HUES64 (cell line): ENCODE measurements at regions not wholly inside any gene's neighbourhood (a gene's known extent, or its start where the extent isn't known, plus 50 kb on each side); places are given as distances from the start of the nearest gene placed in this dataset.

Experiments
- H3K27ac ChIP-seq: 2 replicates; pipeline ENCODE4 v1.7.0; 2013; ENCODE audit warnings: low read depth, low read length, inconsistent platforms
- H3K27me3 ChIP-seq: 2 replicates; pipeline ENCODE4 v1.6.1; 2013; ENCODE audit warnings: mild to moderate bottlenecking, low read length; ENCODE audit not compliant: insufficient read depth
- H3K36me3 ChIP-seq: 2 replicates; pipeline ENCODE4 v1.6.1; 2013; ENCODE audit warnings: mild to moderate bottlenecking, low read length; ENCODE audit not compliant: insufficient read depth
- H3K4me1 ChIP-seq: 2 replicates; pipeline ENCODE4 v1.6.1; 2013; ENCODE audit warnings: mild to moderate bottlenecking, low read length, moderate library complexity; ENCODE audit not compliant: insufficient read depth
- H3K4me3 ChIP-seq: 2 replicates; pipeline ENCODE4 v1.5.1; 2013; ENCODE audit warnings: mild to moderate bottlenecking, low read length, moderate library complexity
- H3K9ac ChIP-seq: 2 replicates; pipeline ENCODE4 v1.6.1; 2013; ENCODE audit warnings: mild to moderate bottlenecking, low read depth, low read length
- H3K9me3 ChIP-seq: 2 replicates; pipeline ENCODE4 v1.6.1; 2013; ENCODE audit warnings: low read depth, low read length; ENCODE audit not compliant: insufficient read depth
- WGBS: fragments of 150-250, 120-280 bp; methylation state at CpG from one replicate; pipeline ENCODE4 v1.1.7; 2013; ENCODE audit warnings: missing lambda C conversion rate; 5-methylcytosine and 5-hydroxymethylcytosine counted together

- H3K36me3 ChIP-seq: no peaks in the 10 kb centered on the region
Measured at GRCh38 chr20:8964959-8965562, 103.8 kb upstream of the PLCB4 start.

GRCh38 chr20:8967641-8968245 is 101.1 kb upstream of the PLCB4 start:
- WGBS: 92% methylated on average over 2 of the region's 2 CpGs
- Histone ChIP-seq H3K9me3 (peaks cover 6% of the 10 kb centered on the region; the same call in 1 of the 2 replicates), H3K4me1 (no peaks in the 10 kb centered on the region), H3K9ac (no peak overlapping the region), H3K27ac (no peak overlapping the region), H3K27me3 (no peaks in the 10 kb centered on the region), H3K4me3 (no peak overlapping the region), H3K36me3 (no peaks in the 10 kb centered on the region)

More at GRCh38 chr20:8964959-8965562, 103.8 kb upstream of the PLCB4 start:
- H3K27me3 ChIP-seq: no peaks in the 10 kb centered on the region
- H3K4me1 ChIP-seq: no peaks in the 10 kb centered on the region
- no peak overlapping the region for H3K9ac ChIP-seq
- H3K27ac ChIP-seq: no peak overlapping the region
- 88% methylated on average over 5 of the region's 5 CpGs for WGBS
- H3K4me3 ChIP-seq: no peak overlapping the region
- H3K9me3 ChIP-seq: peaks cover 6% of the 10 kb centered on the region; the same call in 1 of the 2 replicates

GRCh38 chr20:8969146-8969583 is 99.7 kb upstream of the PLCB4 start:
- no peak overlapping the region for H3K9ac ChIP-seq
- H3K4me3 ChIP-seq: no peak overlapping the region
- H3K36me3 ChIP-seq: no peaks in the 10 kb centered on the region
- no peaks in the 10 kb centered on the region for H3K27me3 ChIP-seq
- H3K4me1 ChIP-seq: 0 out of 2 replicates have a peak, but pooled peaks cover 6% of the 10 kb centered on the region
- H3K9me3 ChIP-seq: peaks cover 6% of the 10 kb centered on the region; the same call in 1 of the 2 replicates
- no peak overlapping the region for H3K27ac ChIP-seq

GRCh38 chr20:8971669-8972316 is 97.1 kb upstream of the PLCB4 start:
- no peaks in the 10 kb centered on the region for H3K27me3 ChIP-seq
- WGBS: 94% methylated on average over 4 of the region's 4 CpGs
- H3K27ac ChIP-seq: no peak overlapping the region
- peaks cover 11% of the 10 kb centered on the region; the same call in 1 of the 2 replicates for H3K4me1 ChIP-seq
- no peak overlapping the region for H3K4me3 ChIP-seq
- no peak overlapping the region for H3K9ac ChIP-seq
- H3K9me3 ChIP-seq: peaks cover 6% of the 10 kb centered on the region; the same call in 1 of the 2 replicates
- H3K36me3 ChIP-seq: no peaks in the 10 kb centered on the region

- no peaks in the 10 kb centered on the region for H3K27me3 ChIP-seq
- H3K4me3 ChIP-seq: no peak overlapping the region
- 0 out of 2 replicates have a peak, but pooled peaks cover under 1% of the 10 kb centered on the region for H3K9me3 ChIP-seq
- peak overlapping the region; percentile 73; the same call in 1 of the 2 replicates for H3K27ac ChIP-seq
- H3K9ac ChIP-seq: no peak overlapping the region
- peaks cover 11% of the 10 kb centered on the region; the same call in 1 of the 2 replicates for H3K4me1 ChIP-seq
- no peaks in the 10 kb centered on the region for H3K36me3 ChIP-seq
- WGBS: 92% methylated on average over 4 of the region's 4 CpGs
Measured at GRCh38 chr20:8972963-8973705, 95.8 kb upstream of the PLCB4 start.

GRCh38 chr20:8974009-8974708 is 94.7 kb upstream of the PLCB4 start:
- Histone ChIP-seq H3K27ac (peak overlapping the region; percentile 73; the same call in 1 of the 2 replicates), H3K9ac (no peak overlapping the region), H3K9me3 (no peaks in the 10 kb centered on the region), H3K4me1 (peaks cover 11% of the 10 kb centered on the region; the same call in 1 of the 2 replicates), H3K27me3 (no peaks in the 10 kb centered on the region), H3K36me3 (no peaks in the 10 kb centered on the region), H3K4me3 (no peak overlapping the region)
- 58% methylated on average over 2 of the region's 2 CpGs for WGBS

- H3K27me3 ChIP-seq: no peaks in the 10 kb centered on the region
- no peak overlapping the region for H3K4me3 ChIP-seq
- WGBS: 95% methylated on average over 5 of the region's 5 CpGs
- H3K27ac ChIP-seq: no peak overlapping the region
- H3K9me3 ChIP-seq: no peaks in the 10 kb centered on the region
- H3K4me1 ChIP-seq: no peaks in the 10 kb centered on the region
- H3K36me3 ChIP-seq: no peaks in the 10 kb centered on the region
- H3K9ac ChIP-seq: no peak overlapping the region
Measured at GRCh38 chr20:8981482-8981881, 87.4 kb upstream of the PLCB4 start.

GRCh38 chr20:8983478-8984345 is 85.2 kb upstream of the PLCB4 start:
- H3K4me1 ChIP-seq: no peaks in the 10 kb centered on the region
- 95% methylated on average over 6 of the region's 7 CpGs for WGBS

GRCh38 chr20:8986631-8987030 is 82.3 kb upstream of the PLCB4 start:
- Histone ChIP-seq H3K27ac (no peak overlapping the region), H3K36me3 (no peaks in the 10 kb centered on the region), H3K9me3 (no peaks in the 10 kb centered on the region), H3K4me1 (no peaks in the 10 kb centered on the region), H3K4me3 (no peak overlapping the region), H3K27me3 (no peaks in the 10 kb centered on the region), H3K9ac (no peak overlapping the region)
- 100% methylated on average over 1 of the region's 2 CpGs for WGBS

More at GRCh38 chr20:8983478-8984345, 85.2 kb upstream of the PLCB4 start:
- Histone ChIP-seq H3K27ac (no peak overlapping the region), H3K9me3 (no peaks in the 10 kb centered on the region), H3K36me3 (no peaks in the 10 kb centered on the region), H3K9ac (no peak overlapping the region), H3K27me3 (no peaks in the 10 kb centered on the region), H3K4me3 (no peak overlapping the region)

GRCh38 chr20:8990770-8991169 is 78.1 kb upstream of the PLCB4 start:
- Histone ChIP-seq H3K27ac (no peak overlapping the region), H3K4me1 (no peaks in the 10 kb centered on the region), H3K9ac (no peak overlapping the region), H3K36me3 (no peaks in the 10 kb centered on the region), H3K27me3 (no peaks in the 10 kb centered on the region), H3K4me3 (no peak overlapping the region), H3K9me3 (no peaks in the 10 kb centered on the region)
